ENCODE measurements at regions not wholly inside any gene's neighbourhood (a gene's known extent, or its start where the extent isn't known, plus 50 kb on each side); places are given as distances from the start of the nearest gene placed in this dataset.
A peak's percentile ranks its signal among the peaks of the same experiment; 100 is the strongest.
"Not testable (repeated sequence)": the region's sequence is repeated elsewhere in the genome, so short reads cannot be mapped to it uniquely, and the experiment has no call there.

- DNase-seq (ENCODE audit: low read depth in 4 of 4, low spot score in 2 of 4) = no peak
These were observed 183.1 kb upstream of the SEMA3E start for GRCh38 chr7:83832009-83832408.

- no peak for DNase-seq (ENCODE audit: low read depth in 4 of 4, low spot score in 2 of 4)
These were observed 178.1 kb upstream of the SEMA3E start for GRCh38 chr7:83827036-83827435.

GRCh38 chr7:83824214-83824613, 175.3 kb upstream of the SEMA3E start:
- DNase-seq (ENCODE audit: low read depth in 4 of 4, low spot score in 2 of 4) = no peak

GRCh38 chr7:83821866-83822265, 172.9 kb upstream of the SEMA3E start:
- no peak for DNase-seq (ENCODE audit: low read depth in 4 of 4, low spot score in 2 of 4)

GRCh38 chr7:83820641-83821040, 171.7 kb upstream of the SEMA3E start:
- no peak for DNase-seq (ENCODE audit: low read depth in 4 of 4, low spot score in 2 of 4)

- DNase-seq (ENCODE audit: low read depth in 4 of 4, low spot score in 2 of 4) = no peak
These were observed 171.0 kb upstream of the SEMA3E start for GRCh38 chr7:83819911-83820310.

GRCh38 chr7:83814480-83814879, 165.5 kb upstream of the SEMA3E start:
- no peak for DNase-seq (ENCODE audit: low read depth in 4 of 4, low spot score in 2 of 4)

- not testable (repeated sequence) for DNase-seq (ENCODE audit: low read depth in 4 of 4, low spot score in 2 of 4)
These were observed 163.6 kb upstream of the SEMA3E start for GRCh38 chr7:83812563-83812962.

- no peak for DNase-seq (ENCODE audit: low read depth in 4 of 4, low spot score in 2 of 4)
These were observed 160.0 kb upstream of the SEMA3E start for GRCh38 chr7:83808982-83809381.

- no peak for DNase-seq (ENCODE audit: low read depth in 4 of 4, low spot score in 2 of 4)
These were observed 158.8 kb upstream of the SEMA3E start for GRCh38 chr7:83807774-83808173.

- DNase-seq (ENCODE audit: low read depth in 4 of 4, low spot score in 2 of 4) = no peak
These were observed 157.6 kb upstream of the SEMA3E start for GRCh38 chr7:83806538-83806937.

GRCh38 chr7:83799333-83799732, 150.4 kb upstream of the SEMA3E start:
- no peak for DNase-seq (ENCODE audit: low read depth in 4 of 4, low spot score in 2 of 4)

GRCh38 chr7:83798489-83798888, 149.6 kb upstream of the SEMA3E start:
- DNase-seq (ENCODE audit: low read depth in 4 of 4, low spot score in 2 of 4) = no peak

GRCh38 chr7:83796760-83797159, 147.8 kb upstream of the SEMA3E start:
- DNase-seq (ENCODE audit: low read depth in 4 of 4, low spot score in 2 of 4) = no peak

GRCh38 chr7:83794829-83795228, 145.9 kb upstream of the SEMA3E start:
- DNase-seq (ENCODE audit: low read depth in 4 of 4, low spot score in 2 of 4) = no peak

GRCh38 chr7:83793558-83793957, 144.6 kb upstream of the SEMA3E start:
- DNase-seq (ENCODE audit: low read depth in 4 of 4, low spot score in 2 of 4) = no peak

- DNase-seq (ENCODE audit: low read depth in 4 of 4, low spot score in 2 of 4) = no peak
These were observed 142.8 kb upstream of the SEMA3E start for GRCh38 chr7:83791737-83792136.

- DNase-seq (ENCODE audit: low read depth in 4 of 4, low spot score in 2 of 4) = no peak
These were observed 137.9 kb upstream of the SEMA3E start for GRCh38 chr7:83786858-83787257.

GRCh38 chr7:83782628-83783027, 133.7 kb upstream of the SEMA3E start:
- no peak for DNase-seq (ENCODE audit: low read depth in 4 of 4, low spot score in 2 of 4)

GRCh38 chr7:83778073-83778443, 129.1 kb upstream of the SEMA3E start:
- DNase-seq (ENCODE audit: low read depth in 4 of 4, low spot score in 2 of 4) = no peak

GRCh38 chr7:83777406-83778072, 128.6 kb upstream of the SEMA3E start:
- DNase-seq (ENCODE audit: low read depth in 4 of 4, low spot score in 2 of 4) = no peak

- DNase-seq (ENCODE audit: low read depth in 4 of 4, low spot score in 2 of 4) = peak in 1 of 4 donors; percentile 1
These were observed 120.5 kb upstream of the SEMA3E start for GRCh38 chr7:83769407-83769806.

- DNase-seq (ENCODE audit: low read depth in 4 of 4, low spot score in 2 of 4) = no peak
These were observed 102.3 kb upstream of the SEMA3E start for GRCh38 chr7:83751217-83751616.

Data from left renal cortex interstitium (tissue), 4 donors.